ENCODE measurements at regions not wholly inside any gene's neighbourhood (a gene's known extent, or its start where the extent isn't known, plus 50 kb on each side); places are given as distances from the start of the nearest gene placed in this dataset.

DNA sequence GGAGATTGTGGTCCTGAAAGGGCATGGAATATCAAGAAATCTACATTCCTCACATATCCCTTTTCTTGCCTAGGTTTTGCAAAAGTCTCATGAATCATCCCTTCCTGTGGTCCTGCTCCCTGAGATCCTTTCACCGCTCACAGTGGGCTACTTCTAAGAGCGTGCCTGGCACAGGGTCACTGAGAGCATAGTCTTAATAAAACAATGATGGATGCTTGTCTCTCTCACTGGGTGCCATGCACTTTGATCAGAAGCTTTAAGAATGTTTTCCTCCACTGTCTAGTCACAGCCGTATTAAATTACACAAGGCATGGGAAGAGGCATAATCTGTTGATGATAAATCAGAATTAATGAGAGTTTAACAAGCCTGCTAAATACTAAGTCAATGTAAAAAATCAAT lies 269.7 kb upstream of the ATP10A start:
- ATAC-seq (ENCODE audit: insufficient number of reproducible peaks, low FRiP score, low read depth), result no peak
- no peaks in the 10 kb centered on the region for H3K4me1 ChIP-seq (ENCODE audit: control insufficient read depth in 1 of 2, low read depth in 2 of 2)
- TF ChIP-seq, protein P1, sequence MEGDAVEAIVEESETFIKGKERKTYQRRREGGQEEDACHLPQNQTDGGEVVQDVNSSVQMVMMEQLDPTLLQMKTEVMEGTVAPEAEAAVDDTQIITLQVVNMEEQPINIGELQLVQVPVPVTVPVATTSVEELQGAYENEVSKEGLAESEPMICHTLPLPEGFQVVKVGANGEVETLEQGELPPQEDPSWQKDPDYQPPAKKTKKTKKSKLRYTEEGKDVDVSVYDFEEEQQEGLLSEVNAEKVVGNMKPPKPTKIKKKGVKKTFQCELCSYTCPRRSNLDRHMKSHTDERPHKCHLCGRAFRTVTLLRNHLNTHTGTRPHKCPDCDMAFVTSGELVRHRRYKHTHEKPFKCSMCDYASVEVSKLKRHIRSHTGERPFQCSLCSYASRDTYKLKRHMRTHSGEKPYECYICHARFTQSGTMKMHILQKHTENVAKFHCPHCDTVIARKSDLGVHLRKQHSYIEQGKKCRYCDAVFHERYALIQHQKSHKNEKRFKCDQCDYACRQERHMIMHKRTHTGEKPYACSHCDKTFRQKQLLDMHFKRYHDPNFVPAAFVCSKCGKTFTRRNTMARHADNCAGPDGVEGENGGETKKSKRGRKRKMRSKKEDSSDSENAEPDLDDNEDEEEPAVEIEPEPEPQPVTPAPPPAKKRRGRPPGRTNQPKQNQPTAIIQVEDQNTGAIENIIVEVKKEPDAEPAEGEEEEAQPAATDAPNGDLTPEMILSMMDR (IDR thresholded peaks at IDR 0.05), result no peak
- no peaks in the 10 kb centered on the region for H3K27me3 ChIP-seq (replicated peaks; ENCODE audit: insufficient read depth)
- H3K36me3 ChIP-seq, result no peaks in the 10 kb centered on the region
- H3K4me3 ChIP-seq, result no peak overlapping the region
- no peak for DNase-seq (ENCODE audit: low spot score)
- no peak overlapping the region for H3K27ac ChIP-seq
- no peaks in the 10 kb centered on the region for H3K9me3 ChIP-seq

DNA sequence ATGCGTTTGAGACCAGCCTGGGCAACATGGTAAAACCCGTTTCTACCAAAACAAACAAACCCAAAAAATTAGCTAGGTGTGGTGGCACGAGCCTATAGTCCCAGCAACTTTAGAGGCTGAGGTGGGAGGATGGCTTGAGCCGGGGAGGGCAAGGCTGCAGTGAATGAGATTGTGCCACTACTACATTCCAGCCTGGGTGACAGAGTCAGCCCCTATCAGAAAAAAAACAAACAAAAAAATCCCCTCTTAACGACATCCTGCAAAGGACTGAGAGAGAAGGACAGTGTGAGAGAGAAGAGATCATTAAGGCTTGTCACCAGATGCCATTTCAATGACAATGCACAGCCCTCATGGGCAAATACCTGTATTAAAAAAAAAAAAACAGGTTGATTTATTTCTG lies 266.7 kb upstream of the ATP10A start:
- Histone ChIP-seq H3K36me3 (no peaks in the 10 kb centered on the region), H3K27ac (no peak overlapping the region), H3K4me1 (ENCODE audit: control insufficient read depth in 1 of 2, low read depth in 2 of 2) (no peaks in the 10 kb centered on the region), H3K9me3 (no peaks in the 10 kb centered on the region), H3K27me3 (replicated peaks; ENCODE audit: insufficient read depth) (no peaks in the 10 kb centered on the region), H3K4me3 (no peak overlapping the region)
- ATAC-seq (ENCODE audit: insufficient number of reproducible peaks, low FRiP score, low read depth) (no peak), DNase-seq (ENCODE audit: low spot score) (no peak)
- TF ChIP-seq, protein P1 (IDR thresholded peaks at IDR 0.05), result no peak

DNA sequence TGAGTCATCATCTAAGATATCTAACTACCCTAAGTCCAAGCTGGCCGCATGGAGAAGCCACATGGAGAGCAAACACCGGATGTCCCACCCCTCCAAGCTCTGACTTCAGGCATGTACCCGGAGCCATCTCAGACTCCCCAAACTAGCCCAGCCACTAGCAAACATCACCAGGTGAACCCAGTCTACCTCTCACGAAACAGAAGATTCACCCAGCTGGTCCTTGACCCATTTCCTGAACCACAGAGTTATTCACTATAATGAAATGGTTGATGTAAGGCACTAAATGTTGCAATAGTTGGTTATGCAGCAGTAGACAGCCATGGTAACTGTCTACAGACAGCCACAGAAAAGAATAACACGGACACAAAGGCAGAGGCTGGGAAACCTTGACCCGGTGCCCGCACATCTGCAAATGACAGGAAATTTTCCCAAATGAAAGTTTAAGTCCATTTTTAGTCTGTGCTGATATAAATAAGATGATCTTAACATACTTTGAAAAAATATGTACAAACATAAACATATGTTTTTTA lies 265.5 kb upstream of the ATP10A start:
- Histone ChIP-seq H3K36me3 (no peaks in the 10 kb centered on the region), H3K9me3 (no peaks in the 10 kb centered on the region), H3K27ac (no peak overlapping the region), H3K4me3 (no peak overlapping the region), H3K4me1 (ENCODE audit: control insufficient read depth in 1 of 2, low read depth in 2 of 2) (no peaks in the 10 kb centered on the region), H3K27me3 (replicated peaks; ENCODE audit: insufficient read depth) (no peaks in the 10 kb centered on the region)
- DNase-seq (ENCODE audit: low spot score), result no peak
- TF ChIP-seq, protein P1 (IDR thresholded peaks at IDR 0.05), result no peak
- no peak for ATAC-seq (ENCODE audit: insufficient number of reproducible peaks, low FRiP score, low read depth)

DNA sequence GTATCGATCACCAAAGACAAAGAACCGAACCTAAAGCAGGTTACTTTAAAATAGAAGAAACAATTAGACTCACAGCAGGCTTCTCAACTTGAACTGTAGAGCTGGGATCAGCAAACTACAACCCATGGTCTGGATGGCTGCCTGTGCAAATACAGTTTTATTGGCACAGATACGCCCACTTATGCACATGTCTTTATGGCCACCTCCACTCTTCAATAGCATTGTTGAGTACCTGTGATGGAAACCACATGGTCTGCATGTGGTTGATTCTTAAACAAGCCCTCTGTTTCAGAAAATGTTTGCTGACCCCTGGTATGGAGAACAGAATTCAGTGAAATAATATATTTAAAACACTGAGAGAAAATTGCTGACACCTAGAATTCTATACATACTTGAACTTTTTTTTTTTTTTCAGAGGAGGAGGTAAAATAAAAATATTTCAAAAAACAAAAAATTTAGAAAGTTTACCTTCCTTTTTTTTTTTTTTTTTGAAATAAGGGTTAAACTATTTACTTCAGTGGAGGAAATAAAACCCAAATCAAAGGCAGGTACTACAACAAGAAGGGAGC lies 263.8 kb upstream of the ATP10A start:
- Histone ChIP-seq H3K27ac (no peak overlapping the region), H3K27me3 (replicated peaks; ENCODE audit: insufficient read depth) (no peaks in the 10 kb centered on the region), H3K4me1 (ENCODE audit: control insufficient read depth in 1 of 2, low read depth in 2 of 2) (no peaks in the 10 kb centered on the region), H3K36me3 (no peaks in the 10 kb centered on the region), H3K4me3 (no peak overlapping the region), H3K9me3 (no peaks in the 10 kb centered on the region)
- TF ChIP-seq, protein P1 (IDR thresholded peaks at IDR 0.05), result no peak
- DNase-seq (ENCODE audit: low spot score) (no peak), ATAC-seq (ENCODE audit: insufficient number of reproducible peaks, low FRiP score, low read depth) (no peak)

DNA sequence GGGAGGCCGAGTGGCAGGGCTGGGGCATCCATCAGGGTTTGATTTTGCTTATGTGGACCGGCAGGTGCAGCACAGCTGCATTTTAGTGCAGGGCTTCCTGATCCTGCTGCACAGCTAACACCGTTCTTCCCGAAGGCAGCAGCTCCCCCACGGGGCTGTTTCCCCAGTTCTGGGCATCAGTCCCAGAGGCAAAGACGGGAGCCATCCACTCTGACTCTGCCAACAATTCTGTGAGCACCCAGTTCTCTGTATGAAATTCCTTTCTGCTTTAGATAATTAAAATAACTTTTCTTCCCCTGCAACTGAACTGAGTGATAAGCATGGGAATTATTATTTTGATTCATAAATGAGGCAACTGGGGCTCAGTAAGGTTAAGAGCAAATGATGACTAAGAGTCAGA lies 262.9 kb upstream of the ATP10A start:
- DNase-seq (ENCODE audit: low spot score) (no peak), ATAC-seq (ENCODE audit: insufficient number of reproducible peaks, low FRiP score, low read depth) (no peak)
- H3K4me3 ChIP-seq, result no peak overlapping the region
- no peak overlapping the region for H3K27ac ChIP-seq
- no peaks in the 10 kb centered on the region for H3K4me1 ChIP-seq (ENCODE audit: control insufficient read depth in 1 of 2, low read depth in 2 of 2)
- TF ChIP-seq, protein P1 (IDR thresholded peaks at IDR 0.05), result no peak
- H3K9me3 ChIP-seq, result no peaks in the 10 kb centered on the region
- no peaks in the 10 kb centered on the region for H3K27me3 ChIP-seq (replicated peaks; ENCODE audit: insufficient read depth)
- no peaks in the 10 kb centered on the region for H3K36me3 ChIP-seq

Measured in thoracic aorta (tissue), 2 donors.